HCT116 (cell line): ENCODE measurements at regions not wholly inside any gene's neighbourhood (a gene's known extent, or its start where the extent isn't known, plus 50 kb on each side); places are given as distances from the start of the nearest gene placed in this dataset.

Experiments used
- ATAC-seq: fragments of 200-7000 bp; cut with Tn5 transposase; 2 replicates; pipeline ENCODE4 v1.9.1; 2020; ENCODE audit warnings: mild to moderate bottlenecking, moderate library complexity
- BruUV-seq: library from RNA; stranded (reverse); fragments of 400-500 nt; replicated peaks from 2 replicates; lab custom pipeline; 2021; lab: Mats Ljungman, UMichigan
- CTCF ChIA-PET: fragments of 300-600 bp; sonication (Branson Sonifier 250); formaldehyde crosslinking; loops from one replicate; lab custom pipeline; 2021; ENCODE audit warnings: antibody characterized with exemption; lab: Charles Lee
- POLR2A ChIA-PET: fragments of 300-600, 350-600 bp; sonication (Branson Sonifier 250); formaldehyde crosslinking; loops from one replicate; lab custom pipeline; 2021; ENCODE audit warnings: antibody characterized with exemption; lab: Charles Lee
- RAD21 ChIA-PET, 2 experiments: fragments of 300-600 bp; sonication (Branson Sonifier 250); formaldehyde crosslinking; loops; one replicate each; lab custom pipeline; 2023; ENCODE audit warnings: low total read pairs in 2 of 2; ENCODE audit not compliant: uncharacterized antibody in 2 of 2, unreplicated experiment in 2 of 2, low non-redundant PET in 1 of 2; lab: Charles Lee
- DNase-seq: peaks from one replicate; pipeline ENCODE4 v3.0.0-alpha.2; 2010; ENCODE audit warnings: low read depth, low spot score
- H2AFZ ChIP-seq: fragments of 200-600 bp; shearing (Covaris generic), sonication (generic); 2 replicates; pipeline ENCODE4 v1.6.1; 2017; ENCODE audit warnings: low read depth, mixed run types, mixed read lengths, antibody characterized with exemption, low read length; ENCODE audit not compliant: poor library complexity, severe bottlenecking
- H3K27ac ChIP-seq: 2 replicates; pipeline ENCODE4 v1.5.1; 2012; ENCODE audit warnings: low read depth, low read length
- H3K27me3 ChIP-seq: fragments of 200-600 bp; sonication (generic); 2 replicates; pipeline ENCODE4 v1.6.1; 2016; ENCODE audit warnings: mixed run types, low read length, mixed read lengths; ENCODE audit not compliant: insufficient read depth
- H3K36me3 ChIP-seq, 2 experiments: fragments of 200-500 bp in 1 of 2; fragments of 200-600 bp in 1 of 2; sonication (Bioruptor generic) in 1 of 2; sonication (generic) in 1 of 2; 2 replicates each; pipeline versions ENCODE4 v1.5.1 to v1.6.1; 2014 to 2016; ENCODE audit warnings: low read length in 2 of 2, inconsistent platforms in 1 of 2, mixed read lengths in 1 of 2, mixed run types in 1 of 2; ENCODE audit not compliant: insufficient read depth in 2 of 2, control insufficient read depth in 1 of 2
- H3K4me1 ChIP-seq, 2 experiments: fragments of 200-600 bp in 1 of 2; sonication (generic) in 1 of 2; 2 replicates each; pipeline versions ENCODE4 v1.5.1 to v1.6.1; 2012 to 2017; ENCODE audit warnings: low read length in 2 of 2, inconsistent platforms in 1 of 2, mild to moderate bottlenecking in 1 of 2, mixed read lengths in 1 of 2, mixed run types in 1 of 2, moderate library complexity in 1 of 2; ENCODE audit not compliant: insufficient read depth in 2 of 2, control insufficient read depth in 1 of 2
- H3K4me2 ChIP-seq: fragments of 200-600 bp; sonication (generic); 2 replicates; pipeline ENCODE4 v1.6.1; 2017; ENCODE audit warnings: mixed run types, low read length, mixed read lengths
- H3K4me3 ChIP-seq, 2 experiments: fragments of 200-600 bp in 1 of 2; sonication (generic) in 1 of 2; replicated peaks in 1 of 2; 2 replicates each; pipeline ENCODE4 v1.5.1; 2011 to 2016; ENCODE audit warnings: low read length in 2 of 2, control low read depth in 1 of 2, low read depth in 1 of 2, mild to moderate bottlenecking in 1 of 2, mixed read lengths in 1 of 2, mixed run types in 1 of 2
- H3K79me2 ChIP-seq: fragments of 200-600 bp; sonication (generic); 2 replicates; pipeline ENCODE4 v1.6.1; 2017; ENCODE audit warnings: mild to moderate bottlenecking, mixed run types, low read length, moderate library complexity, mixed read lengths; ENCODE audit not compliant: insufficient read depth
- H3K9ac ChIP-seq: fragments of 200-600 bp; sonication (generic); 2 replicates; pipeline ENCODE4 v1.6.1; 2016; ENCODE audit warnings: low read length, mixed read lengths
- H3K9me2 ChIP-seq: fragments of 200-600 bp; sonication (generic), shearing (Covaris generic); 2 replicates; pipeline ENCODE4 v1.6.1; 2017; ENCODE audit warnings: mixed run types, mild to moderate bottlenecking, moderate library complexity; ENCODE audit not compliant: insufficient read depth
- H3K9me3 ChIP-seq, 2 experiments: fragments of 200-500 bp in 1 of 2; fragments of 200-600 bp in 1 of 2; sonication (Bioruptor generic) in 1 of 2; sonication (generic) in 1 of 2; 2 replicates each; pipeline ENCODE4 v1.6.1; 2014 to 2017; ENCODE audit warnings: low read length in 2 of 2, mixed read lengths in 2 of 2, inconsistent platforms in 1 of 2, low read depth in 1 of 2, mild to moderate bottlenecking in 1 of 2, mixed run types in 1 of 2, moderate library complexity in 1 of 2; ENCODE audit not compliant: control insufficient read depth in 1 of 2, insufficient read depth in 1 of 2
- H4K20me1 ChIP-seq: fragments of 200-600 bp; sonication (generic), shearing (Covaris generic); 2 replicates; pipeline ENCODE4 v1.6.1; 2017; ENCODE audit warnings: mixed run types, mild to moderate bottlenecking, moderate library complexity; ENCODE audit not compliant: insufficient read depth
- ATF3 ChIP-seq: IDR thresholded peaks from 2 replicates; pipeline ENCODE4 v1.6.1; 2012
- CTCF ChIP-seq, 3 experiments: fragments of 200-600 bp in 1 of 3; sonication (generic) in 1 of 3; IDR thresholded peaks in 2 of 3; conservative IDR thresholded peaks in 1 of 3; 2 replicates each; pipeline ENCODE4 v1.5.1; 2012 to 2017; ENCODE audit warnings: low read depth in 2 of 3, low read length in 2 of 3, antibody characterized with exemption in 1 of 3, borderline replicate concordance in 1 of 3, control low read depth in 1 of 3, mild to moderate bottlenecking in 1 of 3, mixed read lengths in 1 of 3, mixed run types in 1 of 3, moderate library complexity in 1 of 3; ENCODE audit not compliant: insufficient read depth in 1 of 3
- EGR1 ChIP-seq: IDR thresholded peaks from 2 replicates; pipeline ENCODE4 v1.6.1; 2012; ENCODE audit warnings: low read depth
- ELF1 ChIP-seq: IDR thresholded peaks from 2 replicates; pipeline ENCODE4 v1.6.1; 2012; ENCODE audit warnings: low read depth, borderline replicate concordance
- EZH2 ChIP-seq: fragments of 200-600 bp; sonication (generic); IDR thresholded peaks from 2 replicates; pipeline ENCODE4 v1.6.1; 2017; ENCODE audit warnings: antibody characterized with exemption, mixed run types
- EZH2phosphoT487 ChIP-seq: fragments of 200-600 bp; IDR thresholded peaks from 2 replicates; pipeline ENCODE4 v1.6.1; 2018; ENCODE audit warnings: antibody characterized with exemption, borderline replicate concordance
- FOSL1 ChIP-seq: IDR thresholded peaks from 2 replicates; pipeline ENCODE4 v1.6.1; 2012; ENCODE audit warnings: low read depth
- JUND ChIP-seq: IDR thresholded peaks from 2 replicates; pipeline ENCODE4 v1.6.1; 2012
- POLR2A ChIP-seq: IDR thresholded peaks from 2 replicates; pipeline ENCODE4 v1.7.0; 2011; ENCODE audit warnings: borderline replicate concordance; ENCODE audit not compliant: insufficient read depth, insufficient read length; ENCODE audit errors: extremely low read depth
- POLR2AphosphoS5 ChIP-seq: IDR thresholded peaks from 2 replicates; pipeline ENCODE4 v1.6.1; 2011; ENCODE audit warnings: mild to moderate bottlenecking, low read depth, low read length, moderate library complexity
- SP1 ChIP-seq: IDR thresholded peaks from 2 replicates; pipeline ENCODE4 v1.6.1; 2012; ENCODE audit warnings: low read depth
- SRF ChIP-seq: IDR thresholded peaks from 2 replicates; pipeline ENCODE4 v1.6.1; 2012; ENCODE audit warnings: low read depth
- TCF7L2 ChIP-seq: IDR thresholded peaks from 2 replicates; pipeline ENCODE4 v1.7.0; 2011; ENCODE audit warnings: borderline replicate concordance, inconsistent platforms; ENCODE audit not compliant: insufficient read depth, insufficient read length; ENCODE audit errors: extremely low read depth
- ZBTB33 ChIP-seq: IDR thresholded peaks from 2 replicates; pipeline ENCODE4 v1.6.1; 2011; ENCODE audit warnings: mild to moderate bottlenecking, low read length, moderate library complexity; ENCODE audit not compliant: insufficient replicate concordance; ENCODE audit errors: extremely low read depth
- ZFX ChIP-seq: fragments of 450-650 bp; IDR thresholded peaks from 2 replicates; pipeline ENCODE4 v1.6.1; 2017
- ZNF274 ChIP-seq: fragments of 200-500 bp; sonication (Bioruptor generic); IDR thresholded peaks from 2 replicates; pipeline ENCODE4 v1.6.1; 2014; ENCODE audit warnings: mild to moderate bottlenecking, low read depth, low read length, inconsistent platforms
- intact Hi-C: fragments of 100-400 bp; cut with micrococcal nuclease; formaldehyde crosslinking; loops from 2 replicates; pipeline ENCODE4 v1.10.0; 2022

GRCh38 chr1:185546029-185546428, 188.2 kb upstream of the HMCN1 start (continued):
- TF ChIP-seq ZBTB33: no peak
- TF ChIP-seq EZH2phosphoT487: no peak
- TF ChIP-seq FOSL1: no peak
- no peak for TF ChIP-seq ZNF274
- TF ChIP-seq SRF: no peak

- BruUV-seq: no TSS peak
- Histone ChIP-seq H3K9me2 (no peaks in the 10 kb centered on the region), H3K36me3 (no peaks in the 10 kb centered on the region), H3K79me2 (no peaks in the 10 kb centered on the region), H4K20me1 (no peaks in the 10 kb centered on the region)
- DNase-seq (no peak), ATAC-seq (no peak)
- TF ChIP-seq ATF3 (no peak), CTCF (IDR thresholded peaks at IDR 0.05 in 2 of 3, conservative IDR thresholded peaks at IDR 0.05 in 1 of 3; ENCODE audit: borderline replicate concordance in 1 of 3, insufficient read depth in 1 of 3, low read depth in 2 of 3, low read length in 2 of 3) (no peak), SP1 (no peak), JUND (no peak), EZH2phosphoT487 (no peak), EZH2 (no peak), TCF7L2 (no peak), POLR2A (no peak), FOSL1 (no peak), SRF (no peak), ZNF274 (no peak), EGR1 (no peak), ZFX (no peak), ELF1 (no peak), POLR2AphosphoS5 (no peak)
- TF ChIP-seq, all 23 proteins: peak for 0
- Histone ChIP-seq H2AFZ (peak overlapping the region; percentile 35), H3K9me3 (no peaks in the 10 kb centered on the region), H3K4me1 (peaks cover 0 to 8% of the 10 kb centered on the region in 2 experiments; a peak in 2 of 4 replicates), H3K4me3 (no peak overlapping the region), H3K27ac (no peak overlapping the region), H3K27me3 (no peaks in the 10 kb centered on the region), H3K9ac (no peak overlapping the region), H3K4me2 (no peak overlapping the region)
- RAD21 ChIA-PET: no interaction called here
- POLR2A ChIA-PET: no interaction called here
- intact Hi-C loops: loop anchor here (10.0 kb wide), 1 partner anchor 197 kb away; no protein-coding TSS in a partner anchor
- CTCF ChIA-PET: no interaction called here
Measured at GRCh38 chr1:185541871-185542301, 192.3 kb upstream of the HMCN1 start.
